SK-N-SH (cell line): ENCODE measurements at regions not wholly inside any gene's neighbourhood (a gene's known extent, or its start where the extent isn't known, plus 50 kb on each side); places are given as distances from the start of the nearest gene placed in this dataset.

Source experiments
- CTCF ChIA-PET: fragments of 300-600, 350-600 bp; formaldehyde crosslinking; extraction: SDS; loops from one replicate; lab custom pipeline; 2021; lab: Yijun Ruan, JAX
- POLR2A ChIA-PET: fragments of 350-600 bp; sonication (Branson Sonifier 250); formaldehyde crosslinking; extraction: SDS; loops from one replicate; lab custom pipeline; 2020; ENCODE audit warnings: antibody characterized with exemption, inconsistent platforms; lab: Yijun Ruan, JAX
- DNase-seq: peaks from one replicate; pipeline ENCODE4 v3.0.0; 2012
- H2AFZ ChIP-seq: fragments of 200-600 bp; sonication (generic); 2 replicates; pipeline ENCODE4 v1.8.1; 2016; ENCODE audit warnings: antibody characterized with exemption, mild to moderate bottlenecking, low read depth
- H3F3A ChIP-seq: fragments of 200-600 bp; sonication (generic); replicated peaks from 2 replicates; pipeline ENCODE3; 2016; ENCODE audit warnings: antibody characterized with exemption, mild to moderate bottlenecking; ENCODE audit not compliant: insufficient read depth
- H3K27ac ChIP-seq, 2 experiments: fragments of 200-500 bp in 1 of 2; fragments of 200-600 bp in 1 of 2; sonication (Bioruptor generic) in 1 of 2; sonication (generic), shearing (Covaris generic) in 1 of 2; 2 replicates each; pipeline versions ENCODE4 v1.5.1 to v1.6.1; 2014 to 2016; ENCODE audit warnings: low read depth in 2 of 2, inconsistent platforms in 1 of 2, low read length in 1 of 2, mild to moderate bottlenecking in 1 of 2, mixed read lengths in 1 of 2
- H3K27me3 ChIP-seq: fragments of 200-600 bp; sonication (generic), shearing (Covaris generic); 2 replicates; pipeline ENCODE4 v1.6.1; 2016; ENCODE audit warnings: mixed run types; ENCODE audit not compliant: insufficient read depth
- H3K36me3 ChIP-seq, 2 experiments: fragments of 200-500 bp in 1 of 2; fragments of 200-600 bp in 1 of 2; sonication (Bioruptor generic) in 1 of 2; sonication (generic) in 1 of 2; replicated peaks in 1 of 2; 2 replicates each; pipeline versions ENCODE3 to v1.5.1; 2014 to 2016; ENCODE audit warnings: low read length in 1 of 2, mild to moderate bottlenecking in 1 of 2; ENCODE audit not compliant: insufficient read depth in 2 of 2, control insufficient read depth in 1 of 2
- H3K4me1 ChIP-seq, 2 experiments: fragments of 200-500 bp in 1 of 2; fragments of 200-600 bp in 1 of 2; sonication (Bioruptor generic) in 1 of 2; sonication (generic), shearing (Covaris generic) in 1 of 2; 2 replicates each; pipeline versions ENCODE4 v1.5.1 to v1.6.1; 2014 to 2016; ENCODE audit warnings: low read depth in 1 of 2, low read length in 1 of 2, mixed run types in 1 of 2; ENCODE audit not compliant: insufficient read depth in 2 of 2, control insufficient read depth in 1 of 2
- H3K4me2 ChIP-seq: fragments of 200-600 bp; sonication (generic), shearing (Covaris generic); 2 replicates; pipeline ENCODE4 v1.6.1; 2017; ENCODE audit warnings: mixed run types
- H3K4me3 ChIP-seq, 2 experiments: fragments of 200-500 bp in 1 of 2; fragments of 200-600 bp in 1 of 2; sonication (Bioruptor generic) in 1 of 2; sonication (generic), shearing (Covaris generic) in 1 of 2; 2 replicates each; pipeline versions ENCODE4 v1.5.1 to v1.8.1; 2014 to 2016; ENCODE audit warnings: low read depth in 2 of 2, inconsistent platforms in 1 of 2, low read length in 1 of 2, mild to moderate bottlenecking in 1 of 2, mixed read lengths in 1 of 2, moderate library complexity in 1 of 2
- H3K79me2 ChIP-seq: fragments of 200-600 bp; sonication (generic); 2 replicates; pipeline ENCODE4 v1.8.1; 2017; ENCODE audit warnings: mild to moderate bottlenecking; ENCODE audit not compliant: insufficient read depth
- H3K9ac ChIP-seq: fragments of 200-600 bp; sonication (generic); 2 replicates; pipeline ENCODE4 v1.6.1; 2017; ENCODE audit warnings: mixed run types
- H3K9me2 ChIP-seq: fragments of 200-600 bp; sonication (generic); 2 replicates; pipeline ENCODE4 v1.6.1; 2017; ENCODE audit warnings: mixed run types
- H3K9me3 ChIP-seq: fragments of 200-600 bp; sonication (generic); 2 replicates; pipeline ENCODE4 v1.6.1; 2017; ENCODE audit warnings: mixed run types, mild to moderate bottlenecking, moderate library complexity
- H4K20me1 ChIP-seq: fragments of 200-600 bp; sonication (generic); 2 replicates; pipeline ENCODE4 v1.6.1; 2017; ENCODE audit warnings: mild to moderate bottlenecking, mixed run types; ENCODE audit not compliant: insufficient read depth
- CHD2 ChIP-seq: fragments of 150-350 bp; IDR thresholded peaks from 2 replicates; pipeline ENCODE4 v1.6.1; 2018; ENCODE audit warnings: low read length; ENCODE audit not compliant: partially characterized antibody
- EP300 ChIP-seq, 2 experiments: IDR thresholded peaks; 2 replicates each; pipeline versions ENCODE4 v1.4.0 to v1.6.1; 2012; ENCODE audit warnings: borderline replicate concordance in 1 of 2, low read depth in 1 of 2, low read length in 1 of 2
- FOXM1 ChIP-seq: IDR thresholded peaks from 2 replicates; pipeline ENCODE4 v1.4.0; 2012; ENCODE audit warnings: low read depth, mild to moderate bottlenecking
- MAX ChIP-seq: IDR thresholded peaks from 2 replicates; pipeline ENCODE4 v1.4.0; 2012; ENCODE audit warnings: low read depth
- MXI1 ChIP-seq: IDR thresholded peaks from 2 replicates; pipeline ENCODE4 v1.6.1; 2012; ENCODE audit warnings: mild to moderate bottlenecking, low read depth, low read length, improper control_type of control experiment
- NFIC ChIP-seq: IDR thresholded peaks from 2 replicates; pipeline ENCODE4 v1.4.0; 2012; ENCODE audit warnings: borderline replicate concordance
- PBX3 ChIP-seq: IDR thresholded peaks from 2 replicates; pipeline ENCODE4; 2012
- POLR2AphosphoS5 ChIP-seq: IDR thresholded peaks from 2 replicates; pipeline ENCODE4 v1.6.1; 2012; ENCODE audit warnings: low read depth, low read length
- RAD21 ChIP-seq: IDR thresholded peaks from 2 replicates; pipeline ENCODE4 v1.6.1; 2012; ENCODE audit warnings: mild to moderate bottlenecking, low read length
- RCOR1 ChIP-seq: fragments of 150-350 bp; IDR thresholded peaks from 2 replicates; pipeline ENCODE4 v1.6.1; 2017; ENCODE audit warnings: antibody characterized with exemption, low read length
- RFX5 ChIP-seq: IDR thresholded peaks from 2 replicates; pipeline ENCODE4 v1.6.1; 2012; ENCODE audit warnings: mild to moderate bottlenecking, improper control_type of control experiment, low read length
- RXRA ChIP-seq: IDR thresholded peaks from 2 replicates; pipeline ENCODE4 v1.4.0; 2012; ENCODE audit warnings: low read depth, mild to moderate bottlenecking, borderline replicate concordance
- TAF1 ChIP-seq: IDR thresholded peaks from 2 replicates; pipeline ENCODE4 v1.6.1; 2012; ENCODE audit warnings: low read depth, mild to moderate bottlenecking, low read length, moderate library complexity, borderline replicate concordance
- TCF12 ChIP-seq: IDR thresholded peaks from 2 replicates; pipeline ENCODE4 v1.4.0; 2012
- USF2 ChIP-seq: fragments of 150-350 bp; IDR thresholded peaks from 2 replicates; pipeline ENCODE4 v1.6.1; 2017; ENCODE audit warnings: antibody characterized with exemption, low read length, low read depth, borderline replicate concordance
- YY1 ChIP-seq: IDR thresholded peaks from 2 replicates; pipeline ENCODE4 v1.4.0; 2012; ENCODE audit warnings: low read depth, mild to moderate bottlenecking
- WGBS: methylation state at CpG from one replicate; pipeline ENCODE4 v1.1.6; 2017; ENCODE audit warnings: low lambda C conversion rate; 5-methylcytosine and 5-hydroxymethylcytosine counted together
- TF ChIP-seq, protein P1 (sequence below): IDR thresholded peaks from 2 replicates; pipeline ENCODE4 v1.4.0; 2012; ENCODE audit warnings: low read depth, borderline replicate concordance
- TF ChIP-seq, protein P2 (sequence below): fragments of 150-350 bp; IDR thresholded peaks from 2 replicates; pipeline ENCODE4 v1.6.1; 2016; ENCODE audit warnings: mild to moderate bottlenecking, low read depth, low read length
- TF ChIP-seq, protein P3 (sequence below): fragments of 200-600 bp; sonication (generic); IDR thresholded peaks from 2 replicates; pipeline ENCODE4 v1.6.1; 2017; ENCODE audit warnings: antibody characterized with exemption, mild to moderate bottlenecking, moderate library complexity

- Histone ChIP-seq H3K36me3 (no peaks in the 10 kb centered on the region), H3K9me3 (no peaks in the 10 kb centered on the region), H3K79me2 (no peaks in the 10 kb centered on the region), H3F3A (no peaks in the 10 kb centered on the region), H3K4me1 (no peaks in the 10 kb centered on the region), H2AFZ (no peak overlapping the region), H4K20me1 (no peaks in the 10 kb centered on the region), H3K4me3 (no peak overlapping the region), H3K9ac (no peak overlapping the region), H3K4me2 (no peak overlapping the region), H3K27me3 (no peaks in the 10 kb centered on the region), H3K9me2 (no peaks in the 10 kb centered on the region), H3K27ac (no peak overlapping the region)
- CTCF ChIA-PET = no interaction called here
- TF ChIP-seq EP300 (IDR thresholded peaks at IDR 0.05; ENCODE audit: borderline replicate concordance in 1 of 2, low read depth in 1 of 2, low read length in 1 of 2) (no peak), RXRA (no peak), POLR2AphosphoS5 (no peak), MXI1 (no peak), RCOR1 (no peak), RAD21 (no peak), USF2 (no peak), PBX3 (no peak), CHD2 (no peak), TAF1 (no peak), YY1 (no peak), MAX (no peak)
- TF ChIP-seq, protein P1, sequence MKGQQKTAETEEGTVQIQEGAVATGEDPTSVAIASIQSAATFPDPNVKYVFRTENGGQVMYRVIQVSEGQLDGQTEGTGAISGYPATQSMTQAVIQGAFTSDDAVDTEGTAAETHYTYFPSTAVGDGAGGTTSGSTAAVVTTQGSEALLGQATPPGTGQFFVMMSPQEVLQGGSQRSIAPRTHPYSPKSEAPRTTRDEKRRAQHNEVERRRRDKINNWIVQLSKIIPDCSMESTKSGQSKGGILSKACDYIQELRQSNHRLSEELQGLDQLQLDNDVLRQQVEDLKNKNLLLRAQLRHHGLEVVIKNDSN = no peak
- TF ChIP-seq, protein P2, sequence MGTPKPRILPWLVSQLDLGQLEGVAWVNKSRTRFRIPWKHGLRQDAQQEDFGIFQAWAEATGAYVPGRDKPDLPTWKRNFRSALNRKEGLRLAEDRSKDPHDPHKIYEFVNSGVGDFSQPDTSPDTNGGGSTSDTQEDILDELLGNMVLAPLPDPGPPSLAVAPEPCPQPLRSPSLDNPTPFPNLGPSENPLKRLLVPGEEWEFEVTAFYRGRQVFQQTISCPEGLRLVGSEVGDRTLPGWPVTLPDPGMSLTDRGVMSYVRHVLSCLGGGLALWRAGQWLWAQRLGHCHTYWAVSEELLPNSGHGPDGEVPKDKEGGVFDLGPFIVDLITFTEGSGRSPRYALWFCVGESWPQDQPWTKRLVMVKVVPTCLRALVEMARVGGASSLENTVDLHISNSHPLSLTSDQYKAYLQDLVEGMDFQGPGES = no peak
- WGBS = 16% methylated on average over 4 of the region's 4 CpGs
- no peak for DNase-seq
- POLR2A ChIA-PET = no interaction called here
These were observed 1045.8 kb upstream of the TENM4 start for GRCh38 chr11:80486678-80487077.

DNA sequence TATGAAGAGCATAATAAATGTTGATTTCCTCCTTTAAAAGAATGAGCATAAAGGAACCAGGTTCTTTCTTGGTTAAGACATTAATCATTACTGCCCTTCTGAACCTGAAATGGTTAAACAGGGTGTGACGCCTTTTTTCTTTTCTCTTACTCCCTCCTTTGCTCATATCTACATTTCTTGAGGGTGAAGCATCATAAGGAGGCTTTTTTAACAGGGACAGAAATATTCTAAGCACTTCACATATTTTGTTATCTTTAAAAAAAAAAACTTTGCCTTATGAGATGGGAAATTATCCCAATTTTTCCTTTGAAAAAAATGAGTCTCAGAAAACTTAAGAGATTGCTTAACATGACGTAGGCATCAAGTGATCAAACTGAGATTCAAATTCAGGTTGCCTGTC is 1036.3 kb upstream of the TENM4 start:
- H3K4me2 ChIP-seq = no peak overlapping the region
- no peak overlapping the region for H3K27ac ChIP-seq
- H3K9ac ChIP-seq = no peak overlapping the region
- WGBS = 15% methylated on average over 2 of the region's 2 CpGs
- H3F3A ChIP-seq = no peaks in the 10 kb centered on the region
- DNase-seq = no peak
- POLR2A ChIA-PET = no interaction called here
- no peaks in the 10 kb centered on the region for H4K20me1 ChIP-seq
- no peaks in the 10 kb centered on the region for H3K36me3 ChIP-seq
- H3K4me3 ChIP-seq = no peak overlapping the region
- no peaks in the 10 kb centered on the region for H3K9me2 ChIP-seq
- H3K9me3 ChIP-seq = no peaks in the 10 kb centered on the region; the same call in 1 of the 2 replicates
- no peaks in the 10 kb centered on the region for H3K4me1 ChIP-seq
- no peaks in the 10 kb centered on the region for H3K27me3 ChIP-seq
- CTCF ChIA-PET = no interaction called here
- H3K79me2 ChIP-seq = no peaks in the 10 kb centered on the region
- H2AFZ ChIP-seq = no peak overlapping the region
- TF ChIP-seq NFIC (no peak), MXI1 (no peak), FOXM1 (no peak), RFX5 (no peak), RCOR1 (no peak), RXRA (no peak), TCF12 (no peak)
- TF ChIP-seq, protein P3, sequence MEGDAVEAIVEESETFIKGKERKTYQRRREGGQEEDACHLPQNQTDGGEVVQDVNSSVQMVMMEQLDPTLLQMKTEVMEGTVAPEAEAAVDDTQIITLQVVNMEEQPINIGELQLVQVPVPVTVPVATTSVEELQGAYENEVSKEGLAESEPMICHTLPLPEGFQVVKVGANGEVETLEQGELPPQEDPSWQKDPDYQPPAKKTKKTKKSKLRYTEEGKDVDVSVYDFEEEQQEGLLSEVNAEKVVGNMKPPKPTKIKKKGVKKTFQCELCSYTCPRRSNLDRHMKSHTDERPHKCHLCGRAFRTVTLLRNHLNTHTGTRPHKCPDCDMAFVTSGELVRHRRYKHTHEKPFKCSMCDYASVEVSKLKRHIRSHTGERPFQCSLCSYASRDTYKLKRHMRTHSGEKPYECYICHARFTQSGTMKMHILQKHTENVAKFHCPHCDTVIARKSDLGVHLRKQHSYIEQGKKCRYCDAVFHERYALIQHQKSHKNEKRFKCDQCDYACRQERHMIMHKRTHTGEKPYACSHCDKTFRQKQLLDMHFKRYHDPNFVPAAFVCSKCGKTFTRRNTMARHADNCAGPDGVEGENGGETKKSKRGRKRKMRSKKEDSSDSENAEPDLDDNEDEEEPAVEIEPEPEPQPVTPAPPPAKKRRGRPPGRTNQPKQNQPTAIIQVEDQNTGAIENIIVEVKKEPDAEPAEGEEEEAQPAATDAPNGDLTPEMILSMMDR = no peak
- TF ChIP-seq, protein P2 = no peak
